Fibroblast of villous mesenchyme (primary cell): ENCODE measurements at regions not wholly inside any gene's neighbourhood (a gene's known extent, or its start where the extent isn't known, plus 50 kb on each side); places are given as distances from the start of the nearest gene placed in this dataset.

Experiments used
- DNase-seq: peaks from one replicate; pipeline ENCODE4 v3.0.0-alpha.2; 2010; ENCODE audit warnings: low read depth
- H3K4me3 ChIP-seq: 2 replicates; pipeline ENCODE4 v1.5.1; 2011; ENCODE audit warnings: low read depth, mild to moderate bottlenecking, low read length
- TF ChIP-seq, protein P1 (sequence below): IDR thresholded peaks from 2 replicates; pipeline ENCODE4 v1.5.1; 2012; ENCODE audit warnings: low read depth, mild to moderate bottlenecking, low read length; ENCODE audit not compliant: insufficient read depth

GRCh38 chr3:34139566-34139965 is 341.1 kb downstream of the PDCD6IP start:
- H3K4me3 ChIP-seq, result no peak overlapping the region
- TF ChIP-seq, protein P1, sequence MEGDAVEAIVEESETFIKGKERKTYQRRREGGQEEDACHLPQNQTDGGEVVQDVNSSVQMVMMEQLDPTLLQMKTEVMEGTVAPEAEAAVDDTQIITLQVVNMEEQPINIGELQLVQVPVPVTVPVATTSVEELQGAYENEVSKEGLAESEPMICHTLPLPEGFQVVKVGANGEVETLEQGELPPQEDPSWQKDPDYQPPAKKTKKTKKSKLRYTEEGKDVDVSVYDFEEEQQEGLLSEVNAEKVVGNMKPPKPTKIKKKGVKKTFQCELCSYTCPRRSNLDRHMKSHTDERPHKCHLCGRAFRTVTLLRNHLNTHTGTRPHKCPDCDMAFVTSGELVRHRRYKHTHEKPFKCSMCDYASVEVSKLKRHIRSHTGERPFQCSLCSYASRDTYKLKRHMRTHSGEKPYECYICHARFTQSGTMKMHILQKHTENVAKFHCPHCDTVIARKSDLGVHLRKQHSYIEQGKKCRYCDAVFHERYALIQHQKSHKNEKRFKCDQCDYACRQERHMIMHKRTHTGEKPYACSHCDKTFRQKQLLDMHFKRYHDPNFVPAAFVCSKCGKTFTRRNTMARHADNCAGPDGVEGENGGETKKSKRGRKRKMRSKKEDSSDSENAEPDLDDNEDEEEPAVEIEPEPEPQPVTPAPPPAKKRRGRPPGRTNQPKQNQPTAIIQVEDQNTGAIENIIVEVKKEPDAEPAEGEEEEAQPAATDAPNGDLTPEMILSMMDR, result no peak
- DNase-seq, result no peak

- DNase-seq, result no peak
- TF ChIP-seq, protein P1, result no peak
- no peak overlapping the region for H3K4me3 ChIP-seq
Observed at GRCh38 chr3:34140616-34141015, 342.2 kb downstream of the PDCD6IP start.

DNA sequence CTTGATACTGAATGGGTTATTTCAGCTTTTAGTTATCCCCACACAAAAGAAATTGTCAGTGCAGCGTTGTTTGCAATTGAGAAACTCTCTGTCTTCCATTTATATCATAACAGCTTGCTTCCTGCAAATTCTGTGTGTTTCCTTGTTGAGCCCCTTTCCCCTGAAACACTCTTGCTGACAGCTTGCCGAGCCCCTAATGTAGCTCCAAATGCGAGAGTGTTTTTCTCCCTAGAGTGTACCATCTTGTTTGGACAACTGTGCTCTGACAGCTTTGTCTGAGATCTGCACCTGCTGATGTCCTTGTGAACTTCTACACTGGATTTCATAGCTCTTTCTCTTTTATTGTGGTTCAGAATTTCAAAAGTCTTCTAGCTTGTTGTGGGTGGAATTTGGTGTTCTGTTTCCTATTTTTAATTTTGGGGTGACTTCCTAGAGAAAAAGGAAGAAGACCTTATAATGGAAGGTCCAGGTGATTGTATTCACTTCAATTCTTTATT is 343.5 kb downstream of the PDCD6IP start:
- TF ChIP-seq, protein P1, result no peak
- no peak overlapping the region for H3K4me3 ChIP-seq
- no peak for DNase-seq

GRCh38 chr3:34145796-34146195 is 347.4 kb downstream of the PDCD6IP start:
- TF ChIP-seq, protein P1, result no peak
- no peak for DNase-seq

GRCh38 chr3:34146596-34146995 is 348.2 kb downstream of the PDCD6IP start:
- TF ChIP-seq, protein P1, result no peak
- DNase-seq, result no peak
- H3K4me3 ChIP-seq, result no peak overlapping the region

More at GRCh38 chr3:34145796-34146195, 347.4 kb downstream of the PDCD6IP start:
- no peak overlapping the region for H3K4me3 ChIP-seq

GRCh38 chr3:34150992-34151391 is 352.6 kb downstream of the PDCD6IP start:
- no peak for DNase-seq
- TF ChIP-seq, protein P1, result no peak
- H3K4me3 ChIP-seq, result no peak overlapping the region

DNA sequence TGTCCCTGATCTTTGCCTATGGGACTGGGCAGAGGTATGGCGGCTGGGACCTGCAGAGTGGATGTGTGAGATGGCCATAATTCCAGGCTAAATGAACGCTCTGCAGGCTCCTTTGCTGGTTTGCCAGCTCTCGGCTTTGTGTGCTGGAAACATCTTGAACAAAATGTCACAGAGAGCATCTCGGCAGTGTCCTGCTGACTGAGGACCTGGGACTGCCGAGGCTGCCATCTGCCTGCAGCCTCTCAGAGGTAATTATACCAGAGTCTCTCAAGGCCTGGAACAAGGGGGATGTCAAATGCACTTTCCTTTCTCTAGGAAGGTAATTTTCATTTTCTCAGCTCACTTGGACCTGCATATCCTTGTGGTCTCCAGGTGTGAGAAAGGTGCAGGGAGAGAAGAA is 354.2 kb downstream of the PDCD6IP start:
- TF ChIP-seq, protein P1, result no peak
- no peak overlapping the region for H3K4me3 ChIP-seq
- no peak for DNase-seq
